PC-3 (cell line): ENCODE measurements at regions not wholly inside any gene's neighbourhood (a gene's known extent, or its start where the extent isn't known, plus 50 kb on each side); places are given as distances from the start of the nearest gene placed in this dataset.

Experiments used
- ATAC-seq: fragments of 200-7000 bp; cut with Tn5 transposase; 2 replicates; pipeline ENCODE4 v1.9.1; 2020; ENCODE audit warnings: mild to moderate bottlenecking, moderate library complexity
- BruUV-seq: library from RNA; stranded (reverse); fragments of 400-500 nt; replicated peaks from 2 replicates; lab custom pipeline; 2021; lab: Mats Ljungman, UMichigan
- CTCF ChIA-PET: fragments of 300-600 bp; sonication (Branson Sonifier 250); formaldehyde crosslinking; loops from one replicate; lab custom pipeline; 2022; ENCODE audit warnings: antibody characterized with exemption; lab: Charles Lee
- POLR2A ChIA-PET: fragments of 300-600 bp; sonication (Branson Sonifier 250); formaldehyde crosslinking; loops from one replicate; lab custom pipeline; 2022; ENCODE audit warnings: antibody characterized with exemption; ENCODE audit not compliant: unreplicated experiment; lab: Charles Lee
- DNase-seq: peaks from one replicate; pipeline ENCODE4 v3.0.0-alpha.2; 2015
- H2AFZ ChIP-seq: fragments of 300-600 bp; sonication (generic); 2 replicates; pipeline ENCODE4 v1.6.0; 2016; ENCODE audit warnings: antibody characterized with exemption, low read length
- H3F3A ChIP-seq: fragments of 300-600 bp; sonication (generic); one replicate; pipeline ENCODE4 v1.6.0; 2017; ENCODE audit warnings: antibody characterized with exemption, low read length, control low read depth, mild to moderate bottlenecking; ENCODE audit not compliant: unreplicated experiment
- H3K27ac ChIP-seq: fragments of 300-600 bp; sonication (generic); 2 replicates; pipeline ENCODE4 v1.5.1; 2016; ENCODE audit warnings: mild to moderate bottlenecking, low read length
- H3K27me3 ChIP-seq: fragments of 300-600 bp; sonication (generic); 2 replicates; pipeline ENCODE4 v1.6.1; 2016; ENCODE audit warnings: low read length, mixed read lengths
- H3K36me3 ChIP-seq: fragments of 300-600 bp; sonication (generic); 2 replicates; pipeline ENCODE4 v1.6.1; 2016; ENCODE audit warnings: low read depth, mixed run types, low read length, mixed read lengths
- H3K4me1 ChIP-seq: fragments of 300-600 bp; sonication (generic); 2 replicates; pipeline ENCODE4 v1.5.1; 2016; ENCODE audit warnings: low read length; ENCODE audit not compliant: insufficient read depth
- H3K4me2 ChIP-seq: fragments of 300-600 bp; sonication (generic); 2 replicates; pipeline ENCODE4 v1.6.0; 2016; ENCODE audit warnings: low read length
- H3K4me3 ChIP-seq: fragments of 300-600 bp; sonication (generic); 2 replicates; pipeline ENCODE4 v1.5.1; 2016; ENCODE audit warnings: mild to moderate bottlenecking, low read length, mixed read lengths
- H3K79me2 ChIP-seq: fragments of 300-600 bp; sonication (generic); 2 replicates; pipeline ENCODE4 v1.6.1; 2017; ENCODE audit warnings: low read length, mixed read lengths
- H3K9ac ChIP-seq: fragments of 300-600 bp; sonication (generic); 2 replicates; pipeline ENCODE4 v1.6.0; 2016; ENCODE audit warnings: mild to moderate bottlenecking, low read length
- H3K9me2 ChIP-seq: fragments of 300-600 bp; sonication (generic); replicated peaks from 2 replicates; pipeline ENCODE4 v1.6.1; 2016; ENCODE audit warnings: mixed run types, low read length, mixed read lengths
- H3K9me3 ChIP-seq: fragments of 300-600 bp; sonication (generic); 2 replicates; pipeline ENCODE4 v1.6.1; 2016; ENCODE audit warnings: low read length, mixed read lengths
- H4K20me1 ChIP-seq: fragments of 300-600 bp; sonication (generic); 2 replicates; pipeline ENCODE4 v1.6.1; 2016; ENCODE audit warnings: low read length, mixed read lengths
- EZH2 ChIP-seq: fragments of 300-600 bp; sonication (generic); IDR thresholded peaks from one replicate; pipeline ENCODE4 v1.6.1; 2017; ENCODE audit warnings: antibody characterized with exemption, mild to moderate bottlenecking, low read length; ENCODE audit not compliant: unreplicated experiment
- EZH2phosphoT487 ChIP-seq: fragments of 300-600 bp; sonication (generic); IDR thresholded peaks from 2 replicates; pipeline ENCODE4 v1.6.1; 2018; ENCODE audit warnings: mild to moderate bottlenecking, antibody characterized with exemption, low read length, borderline replicate concordance
- intact Hi-C: fragments of 100-400 bp; cut with micrococcal nuclease; formaldehyde crosslinking; loops from 2 replicates; pipeline ENCODE4 v1.9.0; 2023
- TF ChIP-seq, protein P1 (sequence below): fragments of 300-600 bp; sonication (generic); conservative IDR thresholded peaks from 2 replicates; pipeline ENCODE4 v1.5.1; 2017; ENCODE audit warnings: antibody characterized with exemption, low read depth, mild to moderate bottlenecking, low read length

DNA sequence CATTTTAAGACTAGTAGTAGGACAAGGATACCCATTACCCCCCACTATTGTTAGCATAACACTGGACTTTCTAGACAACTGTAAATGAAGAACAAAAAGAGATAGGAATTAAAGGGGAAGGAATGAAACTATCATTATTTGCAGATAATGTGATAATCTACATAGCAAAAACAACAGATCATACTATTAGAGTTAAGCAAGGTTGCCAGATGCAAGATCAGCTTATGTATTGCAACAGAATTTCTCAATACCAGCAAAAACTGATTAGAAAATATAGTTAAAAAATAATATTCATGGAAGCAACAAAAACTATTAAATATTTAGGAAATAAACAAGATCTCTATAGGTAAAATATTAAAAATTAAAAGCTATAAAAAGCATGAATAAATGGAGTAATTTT lies 194.4 kb upstream of the SPRED2 start:
- no peak for DNase-seq
- Histone ChIP-seq H3K4me2 (no peak overlapping the region), H3K27me3 (peaks cover 23% of the 10 kb centered on the region), H3K4me3 (no peak overlapping the region), H3K9me2 (no peaks in the 10 kb centered on the region), H2AFZ (no peak overlapping the region), H3F3A (no peaks in the 10 kb centered on the region), H3K9ac (no peak overlapping the region), H3K36me3 (no peaks in the 10 kb centered on the region), H3K27ac (no peak overlapping the region), H3K4me1 (no peaks in the 10 kb centered on the region), H3K9me3 (no peaks in the 10 kb centered on the region), H3K79me2 (no peaks in the 10 kb centered on the region), H4K20me1 (no peaks in the 10 kb centered on the region)
- ATAC-seq: no peak
- intact Hi-C loops: no loop called here
- TF ChIP-seq EZH2phosphoT487: no peak
- ChIA-PET CTCF (no interaction called here), POLR2A (no interaction called here)
- no TSS peak for BruUV-seq

DNA sequence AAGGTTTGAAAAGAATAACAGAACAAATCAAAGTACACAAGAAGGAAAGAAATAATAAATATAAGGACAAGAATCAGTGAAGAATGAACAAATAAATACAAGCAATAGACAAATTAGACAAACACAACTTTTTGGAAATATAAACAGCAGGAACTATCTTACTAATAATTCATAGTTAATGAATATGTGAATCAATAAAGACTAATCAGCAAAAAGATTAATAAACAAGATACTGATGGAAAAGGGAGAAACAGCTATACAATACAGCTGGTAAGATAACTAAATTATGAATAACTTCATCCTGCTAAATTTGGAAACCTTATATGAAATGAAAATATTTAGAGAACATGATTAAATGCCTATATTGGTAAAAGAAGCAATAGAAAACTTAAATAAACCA lies 193.6 kb upstream of the SPRED2 start:
- H3F3A ChIP-seq: no peaks in the 10 kb centered on the region
- no peak overlapping the region for H3K27ac ChIP-seq
- no peak for TF ChIP-seq EZH2
- TF ChIP-seq EZH2phosphoT487: no peak
- TF ChIP-seq, protein P1, sequence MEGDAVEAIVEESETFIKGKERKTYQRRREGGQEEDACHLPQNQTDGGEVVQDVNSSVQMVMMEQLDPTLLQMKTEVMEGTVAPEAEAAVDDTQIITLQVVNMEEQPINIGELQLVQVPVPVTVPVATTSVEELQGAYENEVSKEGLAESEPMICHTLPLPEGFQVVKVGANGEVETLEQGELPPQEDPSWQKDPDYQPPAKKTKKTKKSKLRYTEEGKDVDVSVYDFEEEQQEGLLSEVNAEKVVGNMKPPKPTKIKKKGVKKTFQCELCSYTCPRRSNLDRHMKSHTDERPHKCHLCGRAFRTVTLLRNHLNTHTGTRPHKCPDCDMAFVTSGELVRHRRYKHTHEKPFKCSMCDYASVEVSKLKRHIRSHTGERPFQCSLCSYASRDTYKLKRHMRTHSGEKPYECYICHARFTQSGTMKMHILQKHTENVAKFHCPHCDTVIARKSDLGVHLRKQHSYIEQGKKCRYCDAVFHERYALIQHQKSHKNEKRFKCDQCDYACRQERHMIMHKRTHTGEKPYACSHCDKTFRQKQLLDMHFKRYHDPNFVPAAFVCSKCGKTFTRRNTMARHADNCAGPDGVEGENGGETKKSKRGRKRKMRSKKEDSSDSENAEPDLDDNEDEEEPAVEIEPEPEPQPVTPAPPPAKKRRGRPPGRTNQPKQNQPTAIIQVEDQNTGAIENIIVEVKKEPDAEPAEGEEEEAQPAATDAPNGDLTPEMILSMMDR: no peak
- intact Hi-C loops: no loop called here
- no peaks in the 10 kb centered on the region for H3K36me3 ChIP-seq
- no peaks in the 10 kb centered on the region for H4K20me1 ChIP-seq
- no peaks in the 10 kb centered on the region for H3K79me2 ChIP-seq
- H3K27me3 ChIP-seq: peaks cover 25% of the 10 kb centered on the region
- no peak for ATAC-seq
- DNase-seq: no peak
- H2AFZ ChIP-seq: no peak overlapping the region
- H3K4me3 ChIP-seq: no peak overlapping the region
- H3K4me1 ChIP-seq: no peaks in the 10 kb centered on the region
- H3K9me2 ChIP-seq: no peaks in the 10 kb centered on the region
- BruUV-seq: no TSS peak
- POLR2A ChIA-PET: interaction anchor here (0.7 kb wide), 1 partner anchor 227 kb away, joined by 9 read pairs; no protein-coding TSS in a partner anchor
- H3K4me2 ChIP-seq: no peak overlapping the region
- CTCF ChIA-PET: no interaction called here
- H3K9ac ChIP-seq: no peak overlapping the region
- no peaks in the 10 kb centered on the region for H3K9me3 ChIP-seq

DNA sequence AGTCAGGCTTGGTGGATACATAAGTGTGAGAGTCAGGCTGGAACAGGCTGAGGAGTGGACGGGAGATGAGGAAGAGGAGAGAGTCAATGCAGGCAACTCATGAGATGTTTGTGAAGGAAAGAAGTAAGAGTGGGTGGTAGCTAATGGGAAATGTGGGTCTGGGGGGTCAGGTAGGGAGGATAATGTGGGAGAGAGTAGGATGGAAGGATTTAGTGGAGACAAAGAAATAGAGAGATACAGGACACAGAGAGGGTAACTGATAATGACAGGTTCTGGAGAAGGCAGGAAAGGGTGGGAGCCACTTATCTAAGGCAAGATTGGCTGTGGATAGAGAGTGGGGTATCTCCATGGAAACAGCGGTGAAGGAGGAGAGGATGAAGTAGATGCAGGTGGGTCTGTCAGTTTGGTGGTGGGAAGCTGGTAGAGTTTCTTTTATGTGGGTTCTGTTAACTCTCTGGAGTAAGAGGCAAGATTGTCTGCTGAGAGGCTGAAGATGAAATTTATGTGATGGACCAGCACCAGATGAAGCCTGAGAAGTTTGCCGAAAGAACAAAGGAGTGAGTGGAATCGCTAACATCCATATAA lies 190.6 kb upstream of the SPRED2 start:
- Histone ChIP-seq H3K4me3 (no peak overlapping the region), H3K4me1 (no peaks in the 10 kb centered on the region), H3K9ac (no peak overlapping the region), H3K27me3 (peaks cover 25% of the 10 kb centered on the region), H4K20me1 (no peaks in the 10 kb centered on the region), H3K36me3 (no peaks in the 10 kb centered on the region), H3K9me3 (no peaks in the 10 kb centered on the region), H3K27ac (no peak overlapping the region), H3K79me2 (no peaks in the 10 kb centered on the region), H2AFZ (no peak overlapping the region), H3F3A (no peaks in the 10 kb centered on the region), H3K9me2 (no peaks in the 10 kb centered on the region), H3K4me2 (no peak overlapping the region)
- ChIA-PET CTCF (no interaction called here), POLR2A (no interaction called here)
- no peak for TF ChIP-seq EZH2
- no peak for TF ChIP-seq EZH2phosphoT487
- TF ChIP-seq, protein P1: no peak
- DNase-seq (no peak), ATAC-seq (no peak)
- intact Hi-C loops: no loop called here
- no TSS peak for BruUV-seq
